Nephron (organoid): ENCODE measurements at regions not wholly inside any gene's neighbourhood (a gene's known extent, or its start where the extent isn't known, plus 50 kb on each side); places are given as distances from the start of the nearest gene placed in this dataset.
A peak's percentile ranks its signal among the peaks of the same experiment; 100 is the strongest.

Experiments
- H3K27ac Mint-ChIP-seq, 3 experiments: 2 replicates each; pipeline ENCODE4 v1.8.0; 2020; ENCODE audit warnings: mixed read lengths in 3 of 3, mild to moderate bottlenecking in 2 of 3, moderate library complexity in 1 of 3
- H3K27me3 Mint-ChIP-seq: 2 replicates; pipeline ENCODE4 v1.8.0; 2021; ENCODE audit warnings: low read depth, mild to moderate bottlenecking, moderate library complexity, mixed read lengths
- H3K36me3 Mint-ChIP-seq: 2 replicates; pipeline ENCODE4 v1.8.0; 2020; ENCODE audit warnings: low read depth, mixed read lengths
- H3K4me1 Mint-ChIP-seq: 2 replicates; pipeline ENCODE4 v1.8.0; 2020; ENCODE audit warnings: mixed read lengths
- H3K4me3 Mint-ChIP-seq, 3 experiments: 2 replicates each; pipeline ENCODE4 v1.8.0; 2020; ENCODE audit warnings: mild to moderate bottlenecking in 3 of 3, mixed read lengths in 3 of 3, moderate library complexity in 2 of 3
- H3K9me3 Mint-ChIP-seq: 2 replicates; pipeline ENCODE4 v1.8.0; 2020; ENCODE audit warnings: mixed read lengths
- TF ChIP-seq, protein P1 (sequence below), 3 experiments: fragments of 200-600 bp; sonication (generic); IDR thresholded peaks; one replicate each; pipeline ENCODE4 v1.5.0; 2021; ENCODE audit warnings: antibody characterized with exemption in 3 of 3; ENCODE audit not compliant: unreplicated experiment in 3 of 3

DNA sequence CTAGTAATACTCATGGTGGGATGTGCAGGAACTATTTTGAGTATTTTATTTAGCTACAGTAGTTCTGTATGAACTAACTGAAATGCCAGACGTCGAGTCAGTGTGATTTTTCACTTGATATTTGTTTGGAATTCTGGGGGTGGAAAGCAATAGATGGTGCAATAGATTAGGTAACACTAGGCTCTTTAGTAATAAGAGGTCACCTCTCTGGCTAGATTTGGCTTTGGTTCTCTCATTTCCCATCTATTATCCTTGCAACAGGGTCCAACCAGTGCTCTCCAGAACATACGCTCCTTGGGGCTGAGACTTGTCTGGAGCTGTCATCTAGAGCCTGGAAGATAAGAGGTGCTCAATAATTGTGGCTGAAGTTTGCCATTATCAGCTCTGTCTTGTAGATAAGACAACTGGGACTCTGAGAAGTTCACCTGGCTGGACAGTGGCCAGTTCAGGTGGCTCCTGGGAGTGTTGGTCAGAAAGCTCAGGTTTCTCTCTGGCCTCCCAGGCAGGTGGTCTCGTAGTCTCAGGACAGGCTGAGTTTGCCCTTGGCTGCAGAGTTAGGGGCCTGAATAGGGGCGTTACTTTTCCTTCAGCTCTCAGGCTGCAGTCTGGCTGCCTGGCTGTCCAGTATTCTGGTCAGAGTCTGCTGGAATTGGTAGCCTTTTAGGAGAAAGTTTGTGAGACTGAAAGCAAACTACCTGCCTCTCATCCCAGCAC is 277.5 kb upstream of the RGMA start:
- Mint-ChIP-seq H3K27me3 (no peaks in the 10 kb centered on the region), H3K9me3 (no peaks in the 10 kb centered on the region), H3K27ac (no peak overlapping the region), H3K4me3 (no peak overlapping the region), H3K4me1 (peaks cover 27% of the 10 kb centered on the region), H3K36me3 (no peaks in the 10 kb centered on the region)
- TF ChIP-seq, protein P1, sequence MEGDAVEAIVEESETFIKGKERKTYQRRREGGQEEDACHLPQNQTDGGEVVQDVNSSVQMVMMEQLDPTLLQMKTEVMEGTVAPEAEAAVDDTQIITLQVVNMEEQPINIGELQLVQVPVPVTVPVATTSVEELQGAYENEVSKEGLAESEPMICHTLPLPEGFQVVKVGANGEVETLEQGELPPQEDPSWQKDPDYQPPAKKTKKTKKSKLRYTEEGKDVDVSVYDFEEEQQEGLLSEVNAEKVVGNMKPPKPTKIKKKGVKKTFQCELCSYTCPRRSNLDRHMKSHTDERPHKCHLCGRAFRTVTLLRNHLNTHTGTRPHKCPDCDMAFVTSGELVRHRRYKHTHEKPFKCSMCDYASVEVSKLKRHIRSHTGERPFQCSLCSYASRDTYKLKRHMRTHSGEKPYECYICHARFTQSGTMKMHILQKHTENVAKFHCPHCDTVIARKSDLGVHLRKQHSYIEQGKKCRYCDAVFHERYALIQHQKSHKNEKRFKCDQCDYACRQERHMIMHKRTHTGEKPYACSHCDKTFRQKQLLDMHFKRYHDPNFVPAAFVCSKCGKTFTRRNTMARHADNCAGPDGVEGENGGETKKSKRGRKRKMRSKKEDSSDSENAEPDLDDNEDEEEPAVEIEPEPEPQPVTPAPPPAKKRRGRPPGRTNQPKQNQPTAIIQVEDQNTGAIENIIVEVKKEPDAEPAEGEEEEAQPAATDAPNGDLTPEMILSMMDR (IDR thresholded peaks at IDR 0.05; ENCODE audit: unreplicated experiment in 3 of 3), result no peak

DNA sequence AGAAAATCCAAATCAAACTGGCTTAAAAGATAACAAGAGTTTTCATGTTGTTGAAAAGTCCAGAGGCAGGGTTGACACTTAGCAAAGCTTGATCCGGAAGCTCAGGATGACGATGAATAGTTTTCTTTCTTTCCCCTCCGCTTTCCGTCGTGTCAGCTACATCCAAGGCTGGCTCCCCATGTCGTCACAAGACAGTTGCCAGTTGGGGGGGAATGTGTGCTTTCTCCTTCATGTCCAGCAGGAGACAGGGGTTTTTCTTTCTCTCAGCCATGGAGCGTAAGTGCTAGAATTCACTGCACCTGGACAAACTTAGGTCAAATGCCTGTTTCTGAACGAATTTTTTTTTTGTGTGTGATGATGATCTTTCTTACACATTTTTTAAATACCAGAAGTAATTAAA is 273.8 kb upstream of the RGMA start:
- Mint-ChIP-seq H3K36me3 (no peaks in the 10 kb centered on the region), H3K4me1 (peaks cover 58% of the 10 kb centered on the region), H3K27ac (peak overlapping the region in 2 of 3 experiments; percentile 44 to 57), H3K9me3 (no peaks in the 10 kb centered on the region), H3K27me3 (no peaks in the 10 kb centered on the region), H3K4me3 (no peak overlapping the region)
- TF ChIP-seq, protein P1 (IDR thresholded peaks at IDR 0.05; ENCODE audit: unreplicated experiment in 3 of 3), result peak in 2 of 3 experiments; percentile 16 to 23

DNA sequence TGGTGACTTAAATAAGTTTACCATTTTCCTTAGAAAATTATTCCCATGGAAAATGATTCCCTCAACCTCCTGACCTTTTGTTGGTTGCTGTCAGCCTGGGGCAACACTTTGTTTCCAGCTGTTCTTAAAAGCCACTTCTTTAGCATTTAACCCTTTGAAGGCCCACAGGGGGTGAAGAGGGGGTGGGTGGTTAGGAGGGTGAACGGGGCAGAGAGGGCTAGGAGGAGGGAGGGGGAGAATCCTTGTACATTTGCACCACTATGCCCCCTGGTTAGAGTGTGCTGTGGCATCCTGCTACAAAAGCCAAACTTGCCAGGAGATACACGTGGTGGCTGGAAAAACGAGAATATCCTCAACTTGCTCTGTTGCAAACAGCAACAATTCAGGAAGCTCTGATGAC is 273.2 kb upstream of the RGMA start:
- H3K9me3 Mint-ChIP-seq, result no peaks in the 10 kb centered on the region
- H3K4me3 Mint-ChIP-seq, result no peak overlapping the region
- peaks cover 62% of the 10 kb centered on the region for H3K4me1 Mint-ChIP-seq
- no peaks in the 10 kb centered on the region for H3K27me3 Mint-ChIP-seq
- H3K27ac Mint-ChIP-seq, result peak overlapping the region in 1 of 3 experiments; percentile 57
- TF ChIP-seq, protein P1 (IDR thresholded peaks at IDR 0.05; ENCODE audit: unreplicated experiment in 3 of 3), result no peak
- no peaks in the 10 kb centered on the region for H3K36me3 Mint-ChIP-seq

DNA sequence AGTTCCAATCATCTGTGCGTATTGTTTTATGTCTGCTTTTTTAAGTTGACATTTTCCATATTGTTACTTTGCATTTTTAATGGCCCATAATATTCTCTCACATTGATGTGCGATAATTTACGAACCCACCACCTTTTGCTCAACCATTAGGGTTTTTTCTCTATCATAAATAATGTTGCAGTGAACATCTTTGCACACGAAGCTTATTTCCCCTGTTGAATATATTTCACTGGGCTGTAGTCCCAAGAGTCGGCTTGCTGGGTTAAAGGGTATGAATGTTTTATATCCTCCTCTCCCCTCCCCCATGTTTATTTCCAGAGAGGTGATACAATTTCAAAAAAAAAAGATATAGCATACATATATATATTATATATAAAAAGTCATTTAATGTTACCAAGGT is 272.7 kb upstream of the RGMA start:
- Mint-ChIP-seq H3K4me1 (peaks cover 63% of the 10 kb centered on the region), H3K27ac (peak overlapping the region; percentile 22 to 58 (median 57)), H3K9me3 (no peaks in the 10 kb centered on the region), H3K27me3 (no peaks in the 10 kb centered on the region), H3K36me3 (no peaks in the 10 kb centered on the region), H3K4me3 (peak overlapping the region in 1 of 3 experiments; percentile 16)
- TF ChIP-seq, protein P1 (IDR thresholded peaks at IDR 0.05; ENCODE audit: unreplicated experiment in 3 of 3), result no peak

DNA sequence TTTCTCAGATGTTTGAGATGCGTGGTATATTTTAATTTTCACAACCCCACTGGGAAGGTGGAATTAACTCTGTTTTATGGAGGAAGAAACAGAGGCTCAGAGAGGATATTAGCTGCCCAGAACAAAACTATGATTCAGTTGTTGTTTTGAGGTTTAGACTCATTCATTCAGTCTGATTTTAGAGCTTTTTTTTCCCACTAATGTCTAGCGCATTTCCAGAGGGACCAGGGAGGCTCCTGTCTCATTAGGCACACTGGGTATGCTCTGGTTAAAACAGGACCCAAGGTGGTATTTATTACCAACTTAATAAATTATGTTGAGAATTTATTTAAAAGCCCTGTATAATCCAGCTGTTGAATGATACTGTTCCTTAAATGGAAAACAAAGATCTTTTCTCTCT is 272.0 kb upstream of the RGMA start:
- H3K4me3 Mint-ChIP-seq, result no peak overlapping the region
- TF ChIP-seq, protein P1 (IDR thresholded peaks at IDR 0.05; ENCODE audit: unreplicated experiment in 3 of 3), result no peak

DNA sequence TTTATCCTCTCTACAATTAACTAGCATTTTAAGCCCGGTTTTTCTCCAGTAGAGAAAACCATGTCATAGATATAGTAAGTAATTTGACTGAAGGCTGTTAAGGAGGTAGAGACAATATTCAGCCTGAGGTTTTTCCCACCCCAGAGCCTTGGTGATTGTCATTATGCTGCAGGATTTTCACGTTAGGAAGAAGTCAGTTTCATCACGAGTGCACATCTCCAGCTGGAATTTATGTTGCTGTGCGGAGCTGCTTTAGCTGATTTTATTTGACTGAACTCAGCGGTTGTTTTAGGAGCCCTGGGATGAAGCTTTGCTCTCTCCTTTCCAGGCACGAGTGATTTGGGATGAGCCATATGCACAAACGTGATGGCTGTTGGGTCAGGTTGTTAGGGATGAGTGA is 271.3 kb upstream of the RGMA start:
- Mint-ChIP-seq H3K27me3 (no peaks in the 10 kb centered on the region), H3K4me1 (peaks cover 52% of the 10 kb centered on the region), H3K4me3 (no peak overlapping the region), H3K27ac (peak overlapping the region; percentile 17 to 80 (median 19)), H3K9me3 (no peaks in the 10 kb centered on the region), H3K36me3 (no peaks in the 10 kb centered on the region)
- TF ChIP-seq, protein P1 (IDR thresholded peaks at IDR 0.05; ENCODE audit: unreplicated experiment in 3 of 3), result no peak

More for the DNA sequence above, 272.0 kb upstream of the RGMA start:
- no peaks in the 10 kb centered on the region for H3K9me3 Mint-ChIP-seq
- no peaks in the 10 kb centered on the region for H3K36me3 Mint-ChIP-seq
- H3K27ac Mint-ChIP-seq, result peak overlapping the region in 1 of 3 experiments; percentile 22
- peaks cover 57% of the 10 kb centered on the region for H3K4me1 Mint-ChIP-seq
- H3K27me3 Mint-ChIP-seq, result no peaks in the 10 kb centered on the region
